Type B pancreatic cell (in vitro differentiated cells): ENCODE measurements at regions not wholly inside any gene's neighbourhood (a gene's known extent, or its start where the extent isn't known, plus 50 kb on each side); places are given as distances from the start of the nearest gene placed in this dataset.

Experiments
- DNase-seq: peaks from one replicate; pipeline ENCODE4 v3.0.0; 2021; ENCODE audit warnings: mixed read lengths; ENCODE audit not compliant: unreplicated experiment; ENCODE audit errors: extremely low spot score
- H3K27ac Mint-ChIP-seq: 2 replicates; pipeline ENCODE4 v1.8.0; 2021; ENCODE audit warnings: mild to moderate bottlenecking, mixed read lengths
- H3K27me3 Mint-ChIP-seq: 2 replicates; pipeline ENCODE4 v1.8.0; 2021; ENCODE audit warnings: mixed read lengths
- H3K36me3 Mint-ChIP-seq: 2 replicates; pipeline ENCODE4 v1.8.0; 2021; ENCODE audit warnings: mixed read lengths
- H3K4me1 Mint-ChIP-seq: one replicate; pipeline ENCODE4 v1.8.0; 2021; ENCODE audit warnings: mixed read lengths; ENCODE audit not compliant: unreplicated experiment
- H3K4me3 Mint-ChIP-seq: 2 replicates; pipeline ENCODE4 v1.8.0; 2021; ENCODE audit warnings: mild to moderate bottlenecking, mixed read lengths
- H3K9me3 Mint-ChIP-seq: 2 replicates; pipeline ENCODE4 v1.8.0; 2021; ENCODE audit warnings: mixed read lengths
- TF ChIP-seq, protein P1 (sequence below): fragments of 200-600 bp; sonication (generic); conservative IDR thresholded peaks from 2 replicates; pipeline ENCODE4 v1.5.0; 2021; ENCODE audit warnings: antibody characterized with exemption, mild to moderate bottlenecking

DNA sequence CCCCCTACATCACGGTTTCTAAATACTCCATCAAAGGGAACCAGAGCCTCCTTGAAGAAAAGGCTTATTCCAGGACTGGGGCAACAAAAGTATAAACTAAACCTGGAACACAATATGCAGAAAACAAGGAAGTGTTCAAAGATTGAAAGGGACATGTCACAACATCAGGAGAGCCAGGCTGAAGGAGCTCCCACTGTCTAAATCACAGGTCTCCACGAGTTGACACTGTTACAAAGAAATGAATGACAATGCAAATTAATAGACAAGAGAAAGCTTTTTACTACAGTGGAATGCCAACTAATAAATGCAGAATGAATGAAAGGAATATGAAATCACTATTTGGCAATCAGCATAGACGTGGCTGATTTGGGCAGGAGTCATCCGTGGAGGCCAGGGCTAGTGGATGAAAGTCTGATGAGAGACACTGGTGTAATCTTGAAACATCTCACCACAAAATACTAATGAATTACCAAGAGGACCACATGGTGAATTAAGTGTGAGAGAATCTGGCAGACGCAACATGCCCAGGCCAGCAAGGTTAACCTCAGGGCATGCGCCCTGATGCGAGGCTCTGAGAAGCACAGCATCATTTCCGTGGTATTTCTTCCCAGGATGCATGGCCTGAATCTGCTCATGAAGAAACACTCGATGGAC, 123.8 kb upstream of the TJP1 start:
- Mint-ChIP-seq H3K4me3 (no peak overlapping the region), H3K36me3 (no peaks in the 10 kb centered on the region), H3K9me3 (no peaks in the 10 kb centered on the region), H3K4me1 (no peaks in the 10 kb centered on the region), H3K27me3 (no peaks in the 10 kb centered on the region), H3K27ac (no peak overlapping the region)
- TF ChIP-seq, protein P1, sequence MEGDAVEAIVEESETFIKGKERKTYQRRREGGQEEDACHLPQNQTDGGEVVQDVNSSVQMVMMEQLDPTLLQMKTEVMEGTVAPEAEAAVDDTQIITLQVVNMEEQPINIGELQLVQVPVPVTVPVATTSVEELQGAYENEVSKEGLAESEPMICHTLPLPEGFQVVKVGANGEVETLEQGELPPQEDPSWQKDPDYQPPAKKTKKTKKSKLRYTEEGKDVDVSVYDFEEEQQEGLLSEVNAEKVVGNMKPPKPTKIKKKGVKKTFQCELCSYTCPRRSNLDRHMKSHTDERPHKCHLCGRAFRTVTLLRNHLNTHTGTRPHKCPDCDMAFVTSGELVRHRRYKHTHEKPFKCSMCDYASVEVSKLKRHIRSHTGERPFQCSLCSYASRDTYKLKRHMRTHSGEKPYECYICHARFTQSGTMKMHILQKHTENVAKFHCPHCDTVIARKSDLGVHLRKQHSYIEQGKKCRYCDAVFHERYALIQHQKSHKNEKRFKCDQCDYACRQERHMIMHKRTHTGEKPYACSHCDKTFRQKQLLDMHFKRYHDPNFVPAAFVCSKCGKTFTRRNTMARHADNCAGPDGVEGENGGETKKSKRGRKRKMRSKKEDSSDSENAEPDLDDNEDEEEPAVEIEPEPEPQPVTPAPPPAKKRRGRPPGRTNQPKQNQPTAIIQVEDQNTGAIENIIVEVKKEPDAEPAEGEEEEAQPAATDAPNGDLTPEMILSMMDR = no peak
- no peak for DNase-seq

DNA sequence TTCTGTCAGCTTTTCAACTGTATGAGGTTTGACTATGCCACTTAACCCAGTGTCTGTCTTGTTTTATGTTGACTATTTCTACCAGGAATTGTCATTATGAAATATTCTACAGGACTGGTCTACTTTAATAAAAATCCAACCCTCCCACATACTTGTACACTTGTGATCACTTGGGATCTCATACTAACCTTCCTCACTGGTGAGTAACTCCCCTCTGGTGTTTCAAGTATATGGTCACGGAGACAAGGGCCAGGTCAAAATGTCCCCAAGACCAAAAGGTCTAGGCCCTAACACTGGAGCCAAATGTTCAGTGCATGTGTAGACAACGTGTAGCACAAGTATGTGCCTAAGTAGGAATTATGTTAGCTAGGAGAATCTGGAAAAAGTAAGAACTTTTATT, 122.7 kb upstream of the TJP1 start:
- TF ChIP-seq, protein P1 = no peak
- Mint-ChIP-seq H3K27me3 (no peaks in the 10 kb centered on the region), H3K36me3 (no peaks in the 10 kb centered on the region), H3K4me1 (no peaks in the 10 kb centered on the region), H3K27ac (no peak overlapping the region), H3K9me3 (no peaks in the 10 kb centered on the region), H3K4me3 (no peak overlapping the region)
- no peak for DNase-seq

DNA sequence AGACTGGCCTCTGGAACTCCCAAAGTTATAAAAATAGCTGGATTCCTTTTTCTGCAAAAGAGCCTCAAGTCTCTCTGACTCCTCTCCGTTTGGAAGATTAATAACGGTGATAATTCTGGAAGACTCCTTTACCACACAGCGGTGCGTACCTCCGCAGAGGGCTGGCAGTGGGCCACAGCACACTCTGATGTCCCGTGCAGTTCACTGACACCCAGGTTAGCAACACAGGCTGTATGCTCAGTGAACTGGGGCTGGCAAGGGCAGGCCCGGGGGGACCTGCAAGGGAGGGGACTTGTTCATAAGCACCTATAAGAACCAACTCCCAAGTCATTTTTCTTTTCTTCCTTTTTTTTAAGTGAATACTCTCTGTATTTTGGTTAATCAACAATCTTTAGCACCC, 120.3 kb upstream of the TJP1 start:
- no peak for DNase-seq
- no peaks in the 10 kb centered on the region for H3K9me3 Mint-ChIP-seq
- H3K27me3 Mint-ChIP-seq = no peaks in the 10 kb centered on the region
- H3K4me1 Mint-ChIP-seq = peaks cover 4% of the 10 kb centered on the region
- no peak overlapping the region for H3K27ac Mint-ChIP-seq
- H3K4me3 Mint-ChIP-seq = no peak overlapping the region
- H3K36me3 Mint-ChIP-seq = no peaks in the 10 kb centered on the region
- TF ChIP-seq, protein P1 = no peak

DNA sequence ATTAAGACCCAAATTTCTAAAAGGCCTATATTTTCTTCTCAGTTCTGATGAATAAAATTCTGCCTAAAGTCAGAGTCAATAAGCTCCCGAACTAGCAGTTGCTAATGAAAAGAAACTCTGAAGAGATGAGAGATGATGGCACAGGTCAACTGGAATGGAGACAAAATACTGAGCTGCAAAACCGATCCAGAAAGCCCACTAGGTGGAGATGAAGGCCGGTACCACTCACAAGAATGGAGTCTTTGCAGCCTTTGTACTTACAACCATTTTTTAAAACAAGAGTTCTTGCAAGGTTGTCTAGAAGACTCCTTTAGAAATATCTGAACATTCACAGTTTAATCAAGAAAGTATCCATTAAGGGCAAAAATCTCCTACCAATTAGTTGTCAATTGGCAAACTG, 119.9 kb upstream of the TJP1 start:
- no peaks in the 10 kb centered on the region for H3K27me3 Mint-ChIP-seq
- no peak overlapping the region for H3K27ac Mint-ChIP-seq
- H3K4me1 Mint-ChIP-seq = peaks cover 4% of the 10 kb centered on the region
- DNase-seq = no peak
- H3K4me3 Mint-ChIP-seq = no peak overlapping the region
- no peaks in the 10 kb centered on the region for H3K9me3 Mint-ChIP-seq
- TF ChIP-seq, protein P1 = peak; percentile 61
- no peaks in the 10 kb centered on the region for H3K36me3 Mint-ChIP-seq

DNA sequence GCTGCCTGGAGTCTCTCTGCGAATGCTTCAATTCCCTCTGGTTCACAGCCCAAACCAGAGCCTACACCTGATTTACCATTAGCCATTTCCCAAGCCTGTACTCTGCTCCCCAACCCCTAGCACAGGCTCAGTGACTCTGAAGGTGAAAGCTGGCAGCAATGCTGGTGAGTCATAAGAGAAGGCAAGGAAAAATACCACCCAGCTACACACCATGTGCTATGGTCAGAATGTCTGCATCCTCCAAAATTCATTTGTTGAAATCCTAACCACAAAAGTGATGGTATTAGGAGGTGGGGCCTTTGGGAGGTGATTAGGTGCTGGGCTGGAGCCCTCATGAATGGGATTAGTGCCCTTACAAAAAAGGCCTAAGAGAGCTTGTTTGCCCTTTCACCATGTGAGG, 117.1 kb upstream of the TJP1 start:
- DNase-seq = no peak
- H3K27ac Mint-ChIP-seq = no peak overlapping the region
- H3K9me3 Mint-ChIP-seq = no peaks in the 10 kb centered on the region
- no peaks in the 10 kb centered on the region for H3K36me3 Mint-ChIP-seq
- H3K4me1 Mint-ChIP-seq = peaks cover 4% of the 10 kb centered on the region
- no peaks in the 10 kb centered on the region for H3K27me3 Mint-ChIP-seq
- TF ChIP-seq, protein P1 = no peak
- H3K4me3 Mint-ChIP-seq = no peak overlapping the region
